Endothelial cell of umbilical vein (primary cell): ENCODE measurements at regions not wholly inside any gene's neighbourhood (a gene's known extent, or its start where the extent isn't known, plus 50 kb on each side); places are given as distances from the start of the nearest gene placed in this dataset.

Source experiments
- BruUV-seq: library from RNA; stranded (reverse); fragments of 400-500 nt; replicated peaks from 2 replicates; lab custom pipeline; 2021; lab: Mats Ljungman, UMichigan
- CTCF ChIA-PET: fragments of 300-600, 350-600 bp; sonication (Branson Sonifier 250); formaldehyde crosslinking; loops from one replicate; lab custom pipeline; 2021; ENCODE audit warnings: antibody characterized with exemption, inconsistent platforms; lab: Charles Lee
- POLR2A ChIA-PET: fragments of 300-600, 350-600 bp; sonication (Branson Sonifier 250); formaldehyde crosslinking; loops from one replicate; lab custom pipeline; 2021; ENCODE audit warnings: antibody characterized with exemption, inconsistent platforms; lab: Charles Lee
- DNase-seq: peaks from one replicate; pipeline ENCODE4 v3.0.0-alpha.2; 2011; ENCODE audit warnings: low read depth, low spot score
- FAIRE-seq: peaks from 2 replicates; lab custom pipeline; 2011; peaks lifted over from hg19 to GRCh38; lab: Jason Lieb, UNC
- H2AFZ ChIP-seq: 2 replicates; pipeline ENCODE4 v1.6.0; 2012; ENCODE audit warnings: low read depth, low read length, control low read depth, inconsistent platforms
- H3K27ac ChIP-seq: 2 replicates; pipeline ENCODE4 v1.5.1; 2011; ENCODE audit warnings: low read depth, mild to moderate bottlenecking, control low read depth, low read length, moderate library complexity; ENCODE audit not compliant: insufficient read depth
- H3K27me3 ChIP-seq, 2 experiments: 2 replicates each; pipeline versions ENCODE4 v1.6.0 to v1.6.1; 2011; ENCODE audit warnings: low read length in 2 of 2, mixed read lengths in 1 of 2; ENCODE audit not compliant: control insufficient read depth in 2 of 2, insufficient read depth in 2 of 2
- H3K36me3 ChIP-seq, 2 experiments: 2 replicates in 1 of 2; 3 replicates in 1 of 2; pipeline ENCODE4 v1.5.1; 2011; ENCODE audit warnings: low read length in 2 of 2, mild to moderate bottlenecking in 1 of 2, moderate library complexity in 1 of 2; ENCODE audit not compliant: control insufficient read depth in 2 of 2, insufficient read depth in 2 of 2; ENCODE audit errors: extremely low read depth in 1 of 2
- H3K4me1 ChIP-seq: 3 replicates; pipeline ENCODE4 v1.5.1; 2011; ENCODE audit warnings: mild to moderate bottlenecking, low read length; ENCODE audit not compliant: control insufficient read depth, insufficient read depth; ENCODE audit errors: extremely low read depth
- H3K4me2 ChIP-seq: 2 replicates; pipeline ENCODE4 v1.6.1; 2011; ENCODE audit warnings: low read length, control low read depth, mixed read lengths; ENCODE audit not compliant: insufficient read depth
- H3K4me3 ChIP-seq, 3 experiments: fragments of 200-600 bp in 1 of 3; sonication (generic), shearing (Covaris generic) in 1 of 3; replicated peaks in 1 of 3; 2 replicates each; pipeline ENCODE4 v1.5.1; 2011 to 2016; ENCODE audit warnings: control low read depth in 3 of 3, low read length in 3 of 3, mild to moderate bottlenecking in 2 of 3, inconsistent platforms in 1 of 3, low read depth in 1 of 3, moderate library complexity in 1 of 3; ENCODE audit not compliant: insufficient read depth in 1 of 3
- H3K79me2 ChIP-seq: 2 replicates; pipeline ENCODE4 v1.6.0; 2012; ENCODE audit warnings: low read length, inconsistent platforms; ENCODE audit not compliant: control insufficient read depth, insufficient read depth
- H3K9ac ChIP-seq: replicated peaks from 2 replicates; pipeline ENCODE3; 2011; ENCODE audit warnings: low read length, control low read depth; ENCODE audit not compliant: insufficient read depth; ENCODE audit errors: extremely low read depth
- H3K9me1 ChIP-seq: replicated peaks from 3 replicates; pipeline ENCODE4 v1.6.0; 2011; ENCODE audit warnings: mild to moderate bottlenecking, low read length; ENCODE audit not compliant: control insufficient read depth, insufficient read depth; ENCODE audit errors: extremely low read depth
- H3K9me3 ChIP-seq: replicated peaks from 2 replicates; pipeline ENCODE4 v1.5.1; 2012; ENCODE audit warnings: low read length, inconsistent platforms; ENCODE audit not compliant: control insufficient read depth, insufficient read depth
- H4K20me1 ChIP-seq: replicated peaks from 2 replicates; pipeline ENCODE3; 2011; ENCODE audit warnings: mild to moderate bottlenecking, low read length; ENCODE audit not compliant: control insufficient read depth, insufficient read depth; ENCODE audit errors: extremely low read depth
- EZH2 ChIP-seq: IDR thresholded peaks from 2 replicates; pipeline ENCODE4 v1.6.1; 2012; ENCODE audit warnings: borderline replicate concordance, low read depth, mild to moderate bottlenecking, moderate library complexity, low read length, inconsistent platforms; ENCODE audit not compliant: severe bottlenecking
- FOS ChIP-seq: IDR thresholded peaks from 2 replicates; pipeline ENCODE4 v1.6.1; 2011; ENCODE audit warnings: mild to moderate bottlenecking, low read length, moderate library complexity, borderline replicate concordance; ENCODE audit not compliant: insufficient read depth
- GATA2 ChIP-seq: IDR thresholded peaks from 2 replicates; pipeline ENCODE4 v1.7.0; 2011; ENCODE audit warnings: low read depth, mild to moderate bottlenecking, moderate library complexity, mixed read lengths, low read length; ENCODE audit not compliant: insufficient read length, insufficient read depth
- JUN ChIP-seq: IDR thresholded peaks from 2 replicates; pipeline ENCODE4 v1.6.1; 2011; ENCODE audit warnings: borderline replicate concordance, low read depth; ENCODE audit not compliant: insufficient read length, insufficient read depth
- MAX ChIP-seq: IDR thresholded peaks from 2 replicates; pipeline ENCODE4 v1.6.1; 2011; ENCODE audit not compliant: insufficient read depth, insufficient read length
- MYC ChIP-seq: IDR thresholded peaks from one replicate; pipeline ENCODE4 v1.6.1; 2011; ENCODE audit warnings: mild to moderate bottlenecking, low read depth, low read length
- POLR2A ChIP-seq: IDR thresholded peaks from 2 replicates; pipeline ENCODE4 v1.6.1; 2012; ENCODE audit warnings: low read depth, mild to moderate bottlenecking, control low read depth, low read length
- POLR2AphosphoS5 ChIP-seq: IDR thresholded peaks from 2 replicates; pipeline ENCODE4 v1.6.1; 2012; ENCODE audit warnings: low read depth, mild to moderate bottlenecking, control low read depth, low read length, moderate library complexity; ENCODE audit not compliant: insufficient read depth
- dilution Hi-C: fragments of 300-500 bp; cut with MboI; formaldehyde crosslinking; loops from one replicate; pipeline ENCODE4 v1.15.0; 2019; ENCODE audit warnings: low sequenced_read_pairs; ENCODE audit not compliant: extremely low pct_ligation_motif_present
- intact Hi-C: fragments of 100-400 bp; cut with micrococcal nuclease; formaldehyde crosslinking; loops from one replicate; pipeline ENCODE4 v1.10.0; 2022
- TF ChIP-seq, protein P1 (sequence below), 2 donors: IDR thresholded peaks; 1 replicate in 1 of 2; 2 replicates in 1 of 2; pipeline ENCODE4 v1.5.1; 2011; ENCODE audit warnings: low read length in 2 of 2, mild to moderate bottlenecking in 2 of 2, moderate library complexity in 2 of 2, control low read depth in 1 of 2, inconsistent platforms in 1 of 2, low read depth in 1 of 2; ENCODE audit not compliant: insufficient read depth in 1 of 2; ENCODE audit errors: extremely low read depth in 1 of 2

DNA sequence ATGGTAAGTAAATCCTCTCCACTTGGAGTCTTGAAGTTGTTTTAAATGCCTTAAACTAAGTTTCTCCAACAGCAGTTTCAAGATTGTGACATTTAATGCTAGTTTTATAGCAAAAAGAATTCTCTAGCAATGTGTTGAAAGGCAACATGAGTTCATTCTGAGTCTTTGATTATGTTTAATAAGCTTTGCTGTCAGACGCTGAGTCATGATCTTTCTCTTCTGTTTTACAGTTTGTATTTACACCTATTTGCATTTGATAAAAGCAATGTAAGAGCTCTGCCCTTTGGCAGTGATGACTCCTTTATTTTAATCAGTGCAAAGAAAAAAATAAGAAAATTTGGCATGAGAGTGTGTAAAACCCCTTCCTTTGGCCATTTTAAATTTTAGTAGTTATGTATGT, 497.7 kb downstream of the STK39 start:
- ChIA-PET CTCF (no interaction called here), POLR2A (no interaction called here)
- no TSS peak for BruUV-seq
- Histone ChIP-seq H2AFZ (no peak overlapping the region), H3K79me2 (no peaks in the 10 kb centered on the region), H3K27me3 (no peaks in the 10 kb centered on the region), H3K27ac (no peak overlapping the region), H3K4me2 (no peak overlapping the region), H3K9ac (no peak overlapping the region), H3K9me3 (no peaks in the 10 kb centered on the region), H4K20me1 (no peaks in the 10 kb centered on the region), H3K9me1 (no peaks in the 10 kb centered on the region), H3K4me1 (no peaks in the 10 kb centered on the region), H3K36me3 (no peaks in the 10 kb centered on the region), H3K4me3 (no peak overlapping the region)
- intact Hi-C loops (no loop called here), dilution Hi-C loops (no loop called here)
- TF ChIP-seq GATA2 = no peak
- TF ChIP-seq, protein P1, sequence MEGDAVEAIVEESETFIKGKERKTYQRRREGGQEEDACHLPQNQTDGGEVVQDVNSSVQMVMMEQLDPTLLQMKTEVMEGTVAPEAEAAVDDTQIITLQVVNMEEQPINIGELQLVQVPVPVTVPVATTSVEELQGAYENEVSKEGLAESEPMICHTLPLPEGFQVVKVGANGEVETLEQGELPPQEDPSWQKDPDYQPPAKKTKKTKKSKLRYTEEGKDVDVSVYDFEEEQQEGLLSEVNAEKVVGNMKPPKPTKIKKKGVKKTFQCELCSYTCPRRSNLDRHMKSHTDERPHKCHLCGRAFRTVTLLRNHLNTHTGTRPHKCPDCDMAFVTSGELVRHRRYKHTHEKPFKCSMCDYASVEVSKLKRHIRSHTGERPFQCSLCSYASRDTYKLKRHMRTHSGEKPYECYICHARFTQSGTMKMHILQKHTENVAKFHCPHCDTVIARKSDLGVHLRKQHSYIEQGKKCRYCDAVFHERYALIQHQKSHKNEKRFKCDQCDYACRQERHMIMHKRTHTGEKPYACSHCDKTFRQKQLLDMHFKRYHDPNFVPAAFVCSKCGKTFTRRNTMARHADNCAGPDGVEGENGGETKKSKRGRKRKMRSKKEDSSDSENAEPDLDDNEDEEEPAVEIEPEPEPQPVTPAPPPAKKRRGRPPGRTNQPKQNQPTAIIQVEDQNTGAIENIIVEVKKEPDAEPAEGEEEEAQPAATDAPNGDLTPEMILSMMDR (IDR thresholded peaks at IDR 0.05; ENCODE audit: extremely low read depth in 1 of 2, insufficient read depth in 1 of 2, low read depth in 1 of 2, low read length in 2 of 2) = no peak
- FAIRE-seq = no peak
- no peak for DNase-seq

- Histone ChIP-seq H3K9me3 (no peaks in the 10 kb centered on the region), H3K4me1 (no peaks in the 10 kb centered on the region), H2AFZ (no peak overlapping the region), H3K27ac (no peak overlapping the region), H3K4me3 (no peak overlapping the region), H3K9me1 (no peaks in the 10 kb centered on the region), H3K27me3 (no peaks in the 10 kb centered on the region), H3K36me3 (no peaks in the 10 kb centered on the region), H4K20me1 (no peaks in the 10 kb centered on the region), H3K9ac (no peak overlapping the region), H3K4me2 (no peak overlapping the region), H3K79me2 (no peaks in the 10 kb centered on the region)
- POLR2A ChIA-PET = no interaction called here
- TF ChIP-seq MYC (no peak), EZH2 (no peak), MAX (no peak), JUN (no peak), FOS (no peak), GATA2 (no peak), POLR2A (no peak), POLR2AphosphoS5 (no peak)
- TF ChIP-seq, protein P1 (IDR thresholded peaks at IDR 0.05; ENCODE audit: extremely low read depth in 1 of 2, insufficient read depth in 1 of 2, low read depth in 1 of 2, low read length in 2 of 2) = no peak
- dilution Hi-C loops = no loop called here
- no TSS peak for BruUV-seq
- CTCF ChIA-PET = no interaction called here
- DNase-seq (no peak), FAIRE-seq (no peak)
- intact Hi-C loops = no loop called here
Observed at GRCh38 chr2:167749016-167749415, 498.4 kb downstream of the STK39 start.
